ENCODE measurements at regions not wholly inside any gene's neighbourhood (a gene's known extent, or its start where the extent isn't known, plus 50 kb on each side); places are given as distances from the start of the nearest gene placed in this dataset.

DNA sequence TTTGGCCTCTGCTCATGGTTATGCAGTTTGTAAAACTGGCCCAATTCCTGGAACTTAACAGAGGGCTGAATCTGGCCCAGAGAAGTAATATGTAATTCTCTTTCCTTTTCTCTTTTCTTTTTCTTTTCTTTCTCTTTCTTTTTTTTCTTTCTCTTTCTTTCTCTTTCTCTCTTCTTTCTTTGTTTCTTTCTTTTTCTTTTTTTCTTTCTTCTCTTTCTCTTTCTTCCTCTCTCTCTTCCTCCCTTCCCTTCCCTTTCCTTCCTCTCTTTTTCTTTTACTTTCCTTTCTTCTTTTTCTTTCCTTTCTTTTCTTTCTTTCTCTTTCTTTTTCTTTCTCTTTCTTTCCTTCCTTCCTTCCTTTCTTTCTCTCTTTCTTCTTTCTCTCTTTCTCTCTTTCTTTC lies 88.8 kb upstream of the SLITRK5 start:
- TF ChIP-seq, protein P1, sequence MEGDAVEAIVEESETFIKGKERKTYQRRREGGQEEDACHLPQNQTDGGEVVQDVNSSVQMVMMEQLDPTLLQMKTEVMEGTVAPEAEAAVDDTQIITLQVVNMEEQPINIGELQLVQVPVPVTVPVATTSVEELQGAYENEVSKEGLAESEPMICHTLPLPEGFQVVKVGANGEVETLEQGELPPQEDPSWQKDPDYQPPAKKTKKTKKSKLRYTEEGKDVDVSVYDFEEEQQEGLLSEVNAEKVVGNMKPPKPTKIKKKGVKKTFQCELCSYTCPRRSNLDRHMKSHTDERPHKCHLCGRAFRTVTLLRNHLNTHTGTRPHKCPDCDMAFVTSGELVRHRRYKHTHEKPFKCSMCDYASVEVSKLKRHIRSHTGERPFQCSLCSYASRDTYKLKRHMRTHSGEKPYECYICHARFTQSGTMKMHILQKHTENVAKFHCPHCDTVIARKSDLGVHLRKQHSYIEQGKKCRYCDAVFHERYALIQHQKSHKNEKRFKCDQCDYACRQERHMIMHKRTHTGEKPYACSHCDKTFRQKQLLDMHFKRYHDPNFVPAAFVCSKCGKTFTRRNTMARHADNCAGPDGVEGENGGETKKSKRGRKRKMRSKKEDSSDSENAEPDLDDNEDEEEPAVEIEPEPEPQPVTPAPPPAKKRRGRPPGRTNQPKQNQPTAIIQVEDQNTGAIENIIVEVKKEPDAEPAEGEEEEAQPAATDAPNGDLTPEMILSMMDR (IDR thresholded peaks at IDR 0.05; ENCODE audit: low read length): no peak
- TF ChIP-seq EZH2phosphoT487 (IDR thresholded peaks at IDR 0.05; ENCODE audit: low read length) (no peak), EZH2 (optimal IDR thresholded peaks at IDR 0.05; ENCODE audit: low read depth, low read length) (no peak)

All from MM.1S (cell line).